ENCODE measurements at regions not wholly inside any gene's neighbourhood (a gene's known extent, or its start where the extent isn't known, plus 50 kb on each side); places are given as distances from the start of the nearest gene placed in this dataset.

DNA sequence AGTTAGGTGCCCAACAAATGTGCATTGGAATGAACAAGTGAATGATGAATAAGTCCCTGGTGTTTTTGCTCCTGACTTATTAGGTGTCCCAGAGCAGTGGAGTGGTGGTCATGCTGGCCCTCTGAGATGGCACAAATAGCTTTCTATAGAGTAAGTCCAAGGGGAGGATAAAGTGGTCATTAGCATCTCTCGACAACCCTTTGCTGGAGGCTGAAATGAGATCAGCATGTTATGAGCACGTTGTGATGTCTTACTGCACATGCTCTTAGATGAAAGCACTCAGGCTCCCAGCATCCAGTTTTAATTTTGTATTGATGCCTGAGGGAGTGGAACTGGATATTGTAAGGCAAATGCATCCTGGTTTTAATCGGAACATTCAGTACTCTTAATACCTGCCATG is 326.2 kb downstream of the RFC3 start:
- no peak for TF ChIP-seq CTCF (IDR thresholded peaks at IDR 0.05 in 2 of 3, conservative IDR thresholded peaks at IDR 0.05 in 1 of 3; ENCODE audit: borderline replicate concordance in 1 of 3, insufficient read depth in 1 of 3, low read depth in 2 of 3, low read length in 2 of 3)
- TF ChIP-seq ZFX (IDR thresholded peaks at IDR 0.05), result no peak
- no peaks in the 10 kb centered on the region for H3K79me2 ChIP-seq (ENCODE audit: insufficient read depth, low read length)
- H2AFZ ChIP-seq (ENCODE audit: low read depth, low read length, poor library complexity, severe bottlenecking), result no peak overlapping the region
- DNase-seq (ENCODE audit: low read depth, low spot score) (no peak), ATAC-seq (no peak)
- ChIA-PET RAD21 (ENCODE audit: low non-redundant PET in 1 of 2, low total read pairs in 2 of 2, uncharacterized antibody in 2 of 2, unreplicated experiment in 2 of 2) (no interaction called here), POLR2A (no interaction called here), CTCF (no interaction called here)
- no peaks in the 10 kb centered on the region for H3K9me2 ChIP-seq (ENCODE audit: insufficient read depth)
- BruUV-seq (replicated peaks), result no TSS peak
- H4K20me1 ChIP-seq (ENCODE audit: insufficient read depth), result no peaks in the 10 kb centered on the region
- intact Hi-C loops (cut with micrococcal nuclease), result no loop called here
- H3K27me3 ChIP-seq (ENCODE audit: insufficient read depth, low read length), result no peaks in the 10 kb centered on the region
- no peaks in the 10 kb centered on the region for H3K9me3 ChIP-seq (ENCODE audit: control insufficient read depth in 1 of 2, insufficient read depth in 1 of 2, low read depth in 1 of 2, low read length in 2 of 2)
- no peak overlapping the region for H3K4me2 ChIP-seq (ENCODE audit: low read length)
- no peaks in the 10 kb centered on the region for H3K36me3 ChIP-seq (ENCODE audit: control insufficient read depth in 1 of 2, insufficient read depth in 2 of 2, low read length in 2 of 2)
- no peak overlapping the region for H3K4me3 ChIP-seq (replicated peaks in 1 of 2; ENCODE audit: low read depth in 1 of 2, low read length in 2 of 2)
- H3K4me1 ChIP-seq (ENCODE audit: control insufficient read depth in 1 of 2, insufficient read depth in 2 of 2, low read length in 2 of 2), result no peaks in the 10 kb centered on the region
- H3K9ac ChIP-seq (ENCODE audit: low read length), result no peak overlapping the region
- H3K27ac ChIP-seq (ENCODE audit: low read depth, low read length), result no peak overlapping the region

- Histone ChIP-seq H3K9ac (ENCODE audit: low read length) (no peak overlapping the region), H2AFZ (ENCODE audit: low read depth, low read length, poor library complexity, severe bottlenecking) (no peak overlapping the region), H3K27ac (ENCODE audit: low read depth, low read length) (no peak overlapping the region), H3K9me2 (ENCODE audit: insufficient read depth) (no peaks in the 10 kb centered on the region), H3K27me3 (ENCODE audit: insufficient read depth, low read length) (no peaks in the 10 kb centered on the region), H3K9me3 (ENCODE audit: control insufficient read depth in 1 of 2, insufficient read depth in 1 of 2, low read depth in 1 of 2, low read length in 2 of 2) (no peaks in the 10 kb centered on the region), H3K4me3 (replicated peaks in 1 of 2; ENCODE audit: low read depth in 1 of 2, low read length in 2 of 2) (no peak overlapping the region), H4K20me1 (ENCODE audit: insufficient read depth) (no peaks in the 10 kb centered on the region), H3K4me2 (ENCODE audit: low read length) (no peak overlapping the region), H3K79me2 (ENCODE audit: insufficient read depth, low read length) (no peaks in the 10 kb centered on the region), H3K36me3 (ENCODE audit: control insufficient read depth in 1 of 2, insufficient read depth in 2 of 2, low read length in 2 of 2) (no peaks in the 10 kb centered on the region), H3K4me1 (ENCODE audit: control insufficient read depth in 1 of 2, insufficient read depth in 2 of 2, low read length in 2 of 2) (no peaks in the 10 kb centered on the region)
- ChIA-PET RAD21 (ENCODE audit: low non-redundant PET in 1 of 2, low total read pairs in 2 of 2, uncharacterized antibody in 2 of 2, unreplicated experiment in 2 of 2) (no interaction called here), CTCF (no interaction called here), POLR2A (no interaction called here)
- intact Hi-C loops (cut with micrococcal nuclease), result no loop called here
- no peak for DNase-seq (ENCODE audit: low read depth, low spot score)
- BruUV-seq (replicated peaks), result no TSS peak
- ATAC-seq, result no peak
- TF ChIP-seq ELF1 (IDR thresholded peaks at IDR 0.05; ENCODE audit: borderline replicate concordance, low read depth) (no peak), CTCF (IDR thresholded peaks at IDR 0.05 in 2 of 3, conservative IDR thresholded peaks at IDR 0.05 in 1 of 3; ENCODE audit: borderline replicate concordance in 1 of 3, insufficient read depth in 1 of 3, low read depth in 2 of 3, low read length in 2 of 3) (no peak), FOSL1 (IDR thresholded peaks at IDR 0.05; ENCODE audit: low read depth) (no peak), EZH2 (IDR thresholded peaks at IDR 0.05) (no peak), MAX (IDR thresholded peaks at IDR 0.05) (no peak), ATF3 (IDR thresholded peaks at IDR 0.05) (no peak), CEBPB (IDR thresholded peaks at IDR 0.05; ENCODE audit: low read depth) (no peak), SP1 (IDR thresholded peaks at IDR 0.05; ENCODE audit: low read depth) (no peak), SIN3A (IDR thresholded peaks at IDR 0.05; ENCODE audit: low read depth) (no peak), YY1 (IDR thresholded peaks at IDR 0.05; ENCODE audit: extremely low read depth, insufficient replicate concordance, low read depth, low read length) (no peak), CBX3 (IDR thresholded peaks at IDR 0.05; ENCODE audit: low read depth) (no peak), RAD21 (IDR thresholded peaks at IDR 0.05; ENCODE audit: low read depth) (no peak), POLR2AphosphoS5 (IDR thresholded peaks at IDR 0.05; ENCODE audit: low read depth, low read length) (no peak), ZNF274 (IDR thresholded peaks at IDR 0.05; ENCODE audit: low read depth, low read length) (no peak), ZFX (IDR thresholded peaks at IDR 0.05) (no peak), EGR1 (IDR thresholded peaks at IDR 0.05; ENCODE audit: low read depth) (no peak)
Observed at GRCh38 chr13:34145061-34145460, 327.1 kb downstream of the RFC3 start.
